Effector memory CD4-positive, alpha-beta T cell (primary cell): ENCODE measurements at regions not wholly inside any gene's neighbourhood (a gene's known extent, or its start where the extent isn't known, plus 50 kb on each side); places are given as distances from the start of the nearest gene placed in this dataset.

Source experiments
- DNase-seq, 3 donors: peaks; one replicate each; pipeline ENCODE4 v3.0.0-alpha.2; 2020
- H3K27ac ChIP-seq: 2 replicates; pipeline ENCODE4 v1.7.0; 2013; ENCODE audit warnings: mild to moderate bottlenecking, low read length, moderate library complexity; ENCODE audit not compliant: insufficient read depth, poor library complexity, severe bottlenecking
- H3K27me3 ChIP-seq: replicated peaks from 2 replicates; pipeline ENCODE4 v1.7.0; 2013; ENCODE audit warnings: mild to moderate bottlenecking, low read length; ENCODE audit not compliant: insufficient read depth, control insufficient read depth, poor library complexity, severe bottlenecking
- H3K36me3 ChIP-seq: 2 replicates; pipeline ENCODE4 v1.7.0; 2013; ENCODE audit warnings: mild to moderate bottlenecking, low read length, moderate library complexity; ENCODE audit not compliant: control insufficient read depth, insufficient read depth
- H3K4me1 ChIP-seq: 2 replicates; pipeline ENCODE4 v1.7.0; 2013; ENCODE audit warnings: low read length, mild to moderate bottlenecking; ENCODE audit not compliant: control insufficient read depth, insufficient read depth, poor library complexity, severe bottlenecking
- H3K4me3 ChIP-seq: 2 replicates; pipeline ENCODE4 v1.7.0; 2013; ENCODE audit warnings: low read length, low read depth, mild to moderate bottlenecking; ENCODE audit not compliant: insufficient read depth, poor library complexity, severe bottlenecking
- H3K9me3 ChIP-seq: 2 replicates; pipeline ENCODE4 v1.7.0; 2013; ENCODE audit warnings: mild to moderate bottlenecking, low read length, moderate library complexity; ENCODE audit not compliant: control insufficient read depth

DNA sequence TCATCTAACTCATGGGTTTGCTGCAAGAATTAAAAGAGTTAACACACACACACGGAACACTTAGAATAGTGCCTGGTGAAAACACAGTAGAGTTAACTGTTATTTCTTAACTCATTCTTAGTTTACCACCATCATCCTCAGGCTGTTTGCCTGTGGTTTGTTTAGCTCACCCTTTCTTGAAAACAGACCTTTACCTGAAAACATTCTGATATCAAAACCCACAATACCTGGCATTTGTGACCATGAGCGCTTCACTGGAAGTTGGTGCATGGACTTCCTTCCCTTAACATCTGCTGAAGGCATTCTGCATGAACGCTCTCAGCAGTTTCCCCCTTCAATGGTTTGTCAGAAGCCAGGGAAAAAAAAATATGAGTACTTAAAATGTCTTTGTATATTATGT, 256.0 kb downstream of the ETS1 start:
- H3K27ac ChIP-seq: peak overlapping the region; percentile 22
- no peak for DNase-seq
- no peaks in the 10 kb centered on the region for H3K9me3 ChIP-seq
- no peaks in the 10 kb centered on the region for H3K36me3 ChIP-seq
- H3K4me1 ChIP-seq: peaks cover 44% of the 10 kb centered on the region
- no peak overlapping the region for H3K4me3 ChIP-seq
- H3K27me3 ChIP-seq: no peaks in the 10 kb centered on the region

GRCh38 chr11:128330203-128330602, 257.2 kb downstream of the ETS1 start:
- Histone ChIP-seq H3K36me3 (no peaks in the 10 kb centered on the region), H3K4me1 (peaks cover 55% of the 10 kb centered on the region), H3K27me3 (no peaks in the 10 kb centered on the region), H3K9me3 (no peaks in the 10 kb centered on the region), H3K27ac (peak overlapping the region; percentile 65), H3K4me3 (no peak overlapping the region)
- no peak for DNase-seq

- Histone ChIP-seq H3K4me1 (peaks cover 66% of the 10 kb centered on the region), H3K36me3 (no peaks in the 10 kb centered on the region), H3K27ac (peak overlapping the region; percentile 65), H3K27me3 (no peaks in the 10 kb centered on the region), H3K4me3 (peak overlapping the region; percentile 4), H3K9me3 (no peaks in the 10 kb centered on the region)
- DNase-seq: peak in 1 of 3 donors; percentile 27
These were observed 258.3 kb downstream of the ETS1 start for GRCh38 chr11:128328955-128329551.

DNA sequence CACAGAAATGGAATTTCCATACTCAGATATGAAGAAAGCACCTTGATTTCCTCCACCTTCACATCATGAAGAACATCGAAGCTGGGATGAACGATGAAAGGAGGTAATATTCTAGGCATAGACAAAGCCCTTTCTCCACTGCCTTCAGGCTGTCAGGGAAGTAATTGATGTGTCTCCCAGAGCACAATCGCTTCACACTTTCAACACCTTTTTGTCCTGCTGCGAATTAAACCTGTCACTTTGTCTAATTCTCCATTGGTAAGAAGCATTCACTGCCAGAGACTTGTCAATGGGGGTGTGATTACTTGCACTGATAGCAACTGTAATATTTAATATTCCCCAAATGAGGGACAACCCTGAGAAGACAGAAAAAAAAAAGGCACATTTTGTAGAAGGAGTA, 260.1 kb downstream of the ETS1 start:
- Histone ChIP-seq H3K27ac (peak overlapping the region; percentile 52), H3K4me1 (peaks cover 84% of the 10 kb centered on the region), H3K9me3 (no peaks in the 10 kb centered on the region), H3K36me3 (no peaks in the 10 kb centered on the region), H3K4me3 (no peak overlapping the region), H3K27me3 (no peaks in the 10 kb centered on the region)
- no peak for DNase-seq

DNA sequence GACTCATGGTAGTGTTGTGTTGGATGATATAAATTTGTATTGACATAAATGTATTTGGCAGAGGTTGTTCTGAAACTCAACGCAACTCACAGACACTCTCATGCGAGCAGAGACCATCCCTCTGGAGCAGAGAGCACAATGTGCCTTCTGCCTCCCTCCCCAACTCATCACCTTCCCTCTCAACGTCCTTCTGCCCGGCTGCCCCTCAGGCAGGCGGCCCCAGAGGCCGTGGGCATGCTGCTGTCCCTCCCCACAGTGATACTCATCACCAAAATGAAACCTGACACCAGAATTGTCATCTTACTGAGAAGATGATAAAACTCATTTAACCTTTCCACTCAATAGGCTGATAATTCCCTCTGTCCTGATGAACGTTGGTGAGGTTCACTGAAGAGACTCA, 260.6 kb downstream of the ETS1 start:
- Histone ChIP-seq H3K27me3 (no peaks in the 10 kb centered on the region), H3K4me3 (no peak overlapping the region), H3K4me1 (peaks cover 87% of the 10 kb centered on the region), H3K27ac (peak overlapping the region; percentile 52), H3K36me3 (no peaks in the 10 kb centered on the region), H3K9me3 (no peaks in the 10 kb centered on the region)
- no peak for DNase-seq

- H3K9me3 ChIP-seq: no peaks in the 10 kb centered on the region
- H3K36me3 ChIP-seq: no peaks in the 10 kb centered on the region
- peak overlapping the region; percentile 90 for H3K27ac ChIP-seq
- peaks cover 80% of the 10 kb centered on the region for H3K4me1 ChIP-seq
- DNase-seq: peak; percentile 71 to 82 (median 75)
- no peak overlapping the region for H3K4me3 ChIP-seq
- H3K27me3 ChIP-seq: no peaks in the 10 kb centered on the region
These were observed 262.7 kb downstream of the ETS1 start for GRCh38 chr11:128324531-128325141.

DNA sequence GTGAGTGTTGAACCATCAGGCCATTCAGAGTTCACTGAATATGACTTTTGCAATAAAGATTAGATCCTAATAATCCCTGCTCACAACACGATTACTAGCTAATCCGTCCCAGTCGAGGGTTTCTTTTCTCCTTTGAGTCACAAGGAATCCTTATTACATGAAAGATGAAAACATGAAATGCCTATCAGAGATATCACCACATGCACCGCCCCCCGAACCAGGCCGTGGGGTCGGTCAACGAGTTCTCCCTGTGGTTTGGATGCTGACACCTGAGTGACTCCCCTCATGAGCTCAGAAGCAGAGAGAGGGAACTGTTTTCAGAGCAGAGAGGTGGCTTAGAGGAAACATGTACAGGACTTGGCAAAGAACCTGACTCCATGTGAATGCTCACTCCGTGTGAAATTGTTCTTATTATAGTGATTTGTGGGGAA, 263.3 kb downstream of the ETS1 start:
- H3K36me3 ChIP-seq: no peaks in the 10 kb centered on the region
- peaks cover 80% of the 10 kb centered on the region for H3K4me1 ChIP-seq
- no peaks in the 10 kb centered on the region for H3K9me3 ChIP-seq
- H3K27me3 ChIP-seq: no peaks in the 10 kb centered on the region
- peak overlapping the region; percentile 90 for H3K27ac ChIP-seq
- no peak overlapping the region for H3K4me3 ChIP-seq
- peak in 2 of 3 donors; percentile 34 to 47 for DNase-seq

DNA sequence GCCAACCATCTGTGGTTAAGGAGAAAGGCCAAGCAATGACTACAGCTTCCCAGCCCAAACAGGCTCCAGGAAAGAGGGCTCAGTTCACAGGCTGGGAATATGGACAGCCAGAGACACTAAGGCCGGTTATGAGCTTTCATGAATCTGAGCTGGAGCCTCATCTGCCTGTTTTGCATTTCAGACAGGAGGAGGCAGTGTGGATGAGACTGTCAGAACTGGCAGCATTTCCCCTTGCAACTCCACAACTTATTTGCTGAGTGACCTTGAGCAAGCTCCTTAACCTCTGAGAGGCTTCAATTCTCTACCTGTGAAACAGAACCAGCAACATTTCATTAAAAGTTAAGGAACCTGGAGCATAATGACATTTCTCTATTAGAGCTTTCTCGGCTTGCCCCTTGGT, 264.0 kb downstream of the ETS1 start:
- DNase-seq: no peak
- H3K4me3 ChIP-seq: no peak overlapping the region
- no peaks in the 10 kb centered on the region for H3K9me3 ChIP-seq
- no peaks in the 10 kb centered on the region for H3K36me3 ChIP-seq
- peaks cover 79% of the 10 kb centered on the region for H3K4me1 ChIP-seq
- no peaks in the 10 kb centered on the region for H3K27me3 ChIP-seq
- H3K27ac ChIP-seq: peak overlapping the region; percentile 90

GRCh38 chr11:128318856-128319474, 268.4 kb downstream of the ETS1 start:
- Histone ChIP-seq H3K4me1 (peaks cover 40% of the 10 kb centered on the region), H3K27me3 (no peaks in the 10 kb centered on the region), H3K36me3 (no peaks in the 10 kb centered on the region), H3K9me3 (peaks cover 6% of the 10 kb centered on the region), H3K4me3 (no peak overlapping the region), H3K27ac (peak overlapping the region; percentile 63)
- DNase-seq: peak; percentile 62 to 74 (median 66)

DNA sequence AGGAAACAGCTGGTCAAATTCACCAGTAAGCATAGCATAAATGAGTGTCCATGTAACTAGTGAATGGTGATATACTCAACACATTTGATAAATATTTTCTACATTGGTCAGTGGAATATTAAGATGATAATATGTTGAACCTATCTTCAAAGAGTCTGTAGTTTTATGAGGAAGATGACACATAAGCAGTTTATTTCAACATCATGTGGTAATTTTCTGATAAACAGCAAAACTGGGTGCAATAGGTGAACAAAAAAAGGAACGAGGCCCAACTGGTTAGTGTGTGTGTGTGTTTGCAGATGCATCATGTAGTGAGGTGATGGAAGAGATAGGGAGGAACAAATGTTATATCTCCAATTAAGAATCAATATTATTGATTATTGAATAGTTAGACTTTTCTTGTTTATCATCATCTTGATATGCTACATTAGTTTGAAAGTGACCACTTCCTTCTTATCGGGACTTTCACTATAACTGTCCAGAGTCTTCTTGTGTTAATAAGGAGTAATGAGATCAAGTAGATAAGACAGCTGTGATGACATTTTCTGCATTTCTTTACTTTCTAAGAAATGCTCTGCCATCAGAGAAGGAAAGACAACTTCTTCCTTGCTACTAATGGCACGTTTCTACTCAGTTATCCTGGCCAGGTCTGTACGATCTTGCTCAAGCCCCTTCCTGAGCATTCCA, 270.7 kb downstream of the ETS1 start:
- Histone ChIP-seq H3K4me1 (peaks cover 27% of the 10 kb centered on the region), H3K36me3 (no peaks in the 10 kb centered on the region), H3K9me3 (peaks cover 6% of the 10 kb centered on the region), H3K27ac (no peak overlapping the region), H3K4me3 (no peak overlapping the region), H3K27me3 (no peaks in the 10 kb centered on the region)
- no peak for DNase-seq
